Mesothelial cell of epicardium (in vitro differentiated cells): ENCODE measurements at regions not wholly inside any gene's neighbourhood (a gene's known extent, or its start where the extent isn't known, plus 50 kb on each side); places are given as distances from the start of the nearest gene placed in this dataset.
"Not testable (repeated sequence)": the region's sequence is repeated elsewhere in the genome, so short reads cannot be mapped to it uniquely, and the experiment has no call there.

Experiments used
- DNase-seq, 2 experiments: peaks; one replicate each; pipeline ENCODE4 v3.0.0; 2021; ENCODE audit warnings: low spot score in 2 of 2; ENCODE audit not compliant: unreplicated experiment in 2 of 2
- H3K27ac Mint-ChIP-seq: 2 replicates; pipeline ENCODE4 v1.8.0; 2021; ENCODE audit warnings: mixed read lengths
- H3K27me3 Mint-ChIP-seq: 2 replicates; pipeline ENCODE4 v1.8.0; 2021; ENCODE audit warnings: low read depth, mixed read lengths
- H3K36me3 Mint-ChIP-seq: 2 replicates; pipeline ENCODE4 v1.8.0; 2021; ENCODE audit warnings: mixed read lengths
- H3K4me1 Mint-ChIP-seq: 2 replicates; pipeline ENCODE4 v1.8.0; 2021; ENCODE audit warnings: mixed read lengths
- H3K4me3 Mint-ChIP-seq: 2 replicates; pipeline ENCODE4 v1.8.0; 2021; ENCODE audit warnings: mild to moderate bottlenecking, moderate library complexity, mixed read lengths
- H3K9me3 Mint-ChIP-seq: 2 replicates; pipeline ENCODE4 v1.8.0; 2021; ENCODE audit warnings: mixed read lengths
- TF ChIP-seq, protein P1 (sequence below): fragments of 200-600 bp; sonication (generic); IDR thresholded peaks from one replicate; pipeline ENCODE4 v1.5.0; 2021; ENCODE audit warnings: antibody characterized with exemption; ENCODE audit not compliant: unreplicated experiment

GRCh38 chr2:167749016-167749415 is 498.4 kb downstream of the STK39 start:
- no peak for DNase-seq
- Mint-ChIP-seq H3K36me3 (no peaks in the 10 kb centered on the region), H3K27ac (no peak overlapping the region), H3K27me3 (peaks cover 5% of the 10 kb centered on the region), H3K4me1 (peaks cover 38% of the 10 kb centered on the region), H3K4me3 (no peak overlapping the region), H3K9me3 (peaks cover 5% of the 10 kb centered on the region)
- TF ChIP-seq, protein P1, sequence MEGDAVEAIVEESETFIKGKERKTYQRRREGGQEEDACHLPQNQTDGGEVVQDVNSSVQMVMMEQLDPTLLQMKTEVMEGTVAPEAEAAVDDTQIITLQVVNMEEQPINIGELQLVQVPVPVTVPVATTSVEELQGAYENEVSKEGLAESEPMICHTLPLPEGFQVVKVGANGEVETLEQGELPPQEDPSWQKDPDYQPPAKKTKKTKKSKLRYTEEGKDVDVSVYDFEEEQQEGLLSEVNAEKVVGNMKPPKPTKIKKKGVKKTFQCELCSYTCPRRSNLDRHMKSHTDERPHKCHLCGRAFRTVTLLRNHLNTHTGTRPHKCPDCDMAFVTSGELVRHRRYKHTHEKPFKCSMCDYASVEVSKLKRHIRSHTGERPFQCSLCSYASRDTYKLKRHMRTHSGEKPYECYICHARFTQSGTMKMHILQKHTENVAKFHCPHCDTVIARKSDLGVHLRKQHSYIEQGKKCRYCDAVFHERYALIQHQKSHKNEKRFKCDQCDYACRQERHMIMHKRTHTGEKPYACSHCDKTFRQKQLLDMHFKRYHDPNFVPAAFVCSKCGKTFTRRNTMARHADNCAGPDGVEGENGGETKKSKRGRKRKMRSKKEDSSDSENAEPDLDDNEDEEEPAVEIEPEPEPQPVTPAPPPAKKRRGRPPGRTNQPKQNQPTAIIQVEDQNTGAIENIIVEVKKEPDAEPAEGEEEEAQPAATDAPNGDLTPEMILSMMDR: no peak

GRCh38 chr2:167748536-167748935 is 498.9 kb downstream of the STK39 start:
- peaks cover 5% of the 10 kb centered on the region for H3K9me3 Mint-ChIP-seq
- TF ChIP-seq, protein P1: no peak
- peaks cover 36% of the 10 kb centered on the region for H3K4me1 Mint-ChIP-seq
- H3K27me3 Mint-ChIP-seq: peaks cover 5% of the 10 kb centered on the region
- no peak for DNase-seq
- H3K4me3 Mint-ChIP-seq: no peak overlapping the region
- H3K27ac Mint-ChIP-seq: no peak overlapping the region
- no peaks in the 10 kb centered on the region for H3K36me3 Mint-ChIP-seq

DNA sequence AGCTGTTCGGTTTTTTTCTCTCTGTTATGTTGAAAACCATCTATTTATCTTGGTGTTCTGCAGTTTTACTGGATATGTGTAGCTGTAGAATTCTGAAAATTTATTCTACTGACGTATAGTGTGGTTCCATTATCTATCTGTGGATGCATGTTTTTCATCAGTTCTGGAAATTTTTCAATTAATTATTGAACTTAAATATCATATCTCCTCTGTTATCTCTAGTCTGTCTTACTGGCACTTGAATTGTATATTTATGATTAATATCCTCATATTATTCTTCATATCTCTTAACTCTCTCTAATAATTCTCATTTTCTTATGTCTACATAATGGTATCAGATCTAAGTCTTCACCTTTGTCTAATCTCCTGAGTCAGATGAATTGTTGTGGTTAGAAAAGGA is 501.7 kb downstream of the STK39 start:
- no peak for DNase-seq
- Mint-ChIP-seq H3K9me3 (peaks cover 5% of the 10 kb centered on the region), H3K36me3 (no peaks in the 10 kb centered on the region), H3K4me3 (no peak overlapping the region), H3K27ac (no peak overlapping the region), H3K4me1 (peaks cover 33% of the 10 kb centered on the region), H3K27me3 (no peaks in the 10 kb centered on the region)
- TF ChIP-seq, protein P1: no peak

- H3K27me3 Mint-ChIP-seq, H3K27ac Mint-ChIP-seq, H3K36me3 Mint-ChIP-seq, H3K9me3 Mint-ChIP-seq, DNase-seq, H3K4me3 Mint-ChIP-seq, H3K4me1 Mint-ChIP-seq: not testable (repeated sequence)
Measured at GRCh38 chr2:167739921-167740320, 507.5 kb downstream of the STK39 start.

DNA sequence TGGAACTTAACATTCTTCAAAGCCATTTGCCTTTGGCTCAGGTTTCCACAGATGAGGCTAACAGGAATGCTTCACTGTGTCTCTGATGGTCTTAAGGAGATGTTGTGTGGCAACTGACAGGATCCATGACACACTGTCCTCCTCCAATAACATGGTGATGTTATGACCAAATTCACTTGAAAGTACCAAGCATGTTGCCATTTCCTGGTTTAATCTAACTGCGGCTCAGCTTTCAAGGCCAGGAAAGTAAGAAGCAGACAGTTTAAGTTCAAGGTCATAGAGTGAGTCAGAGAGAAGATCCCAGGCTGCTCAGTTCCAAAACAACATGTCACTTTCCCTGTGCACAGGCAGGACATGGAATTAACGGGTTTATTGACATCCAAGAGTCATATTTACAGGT is 513.6 kb downstream of the STK39 start:
- H3K36me3 Mint-ChIP-seq: no peaks in the 10 kb centered on the region
- no peak for DNase-seq
- H3K27me3 Mint-ChIP-seq: no peaks in the 10 kb centered on the region
- no peaks in the 10 kb centered on the region for H3K9me3 Mint-ChIP-seq
- TF ChIP-seq, protein P1: no peak
- peaks cover 2% of the 10 kb centered on the region for H3K4me1 Mint-ChIP-seq
- H3K27ac Mint-ChIP-seq: no peak overlapping the region
- no peak overlapping the region for H3K4me3 Mint-ChIP-seq

DNA sequence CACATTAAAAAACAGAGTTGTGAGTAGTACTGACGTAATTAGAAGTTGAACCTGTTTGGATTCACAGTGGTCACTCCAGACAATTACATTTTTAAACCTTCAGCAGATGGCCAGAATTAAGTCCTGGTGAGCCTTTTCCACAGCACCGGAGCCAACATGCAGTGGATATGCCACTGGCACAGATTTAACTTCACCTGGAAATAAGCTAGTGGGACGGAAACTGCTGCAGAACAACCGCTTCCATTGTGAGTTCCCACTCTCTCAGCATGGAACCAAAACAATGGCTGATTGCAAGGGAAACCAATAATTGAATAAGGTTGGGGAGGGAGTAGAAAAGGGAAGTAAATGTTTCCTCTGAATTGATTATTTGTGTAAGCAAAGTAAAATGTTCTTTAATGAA is 515.1 kb downstream of the STK39 start:
- TF ChIP-seq, protein P1: no peak
- no peaks in the 10 kb centered on the region for H3K36me3 Mint-ChIP-seq
- H3K9me3 Mint-ChIP-seq: no peaks in the 10 kb centered on the region
- no peak for DNase-seq
- H3K27me3 Mint-ChIP-seq: no peaks in the 10 kb centered on the region
- no peak overlapping the region for H3K27ac Mint-ChIP-seq
- H3K4me3 Mint-ChIP-seq: no peak overlapping the region
- H3K4me1 Mint-ChIP-seq: peaks cover 2% of the 10 kb centered on the region
